ENCODE measurements at regions not wholly inside any gene's neighbourhood (a gene's known extent, or its start where the extent isn't known, plus 50 kb on each side); places are given as distances from the start of the nearest gene placed in this dataset.

DNA sequence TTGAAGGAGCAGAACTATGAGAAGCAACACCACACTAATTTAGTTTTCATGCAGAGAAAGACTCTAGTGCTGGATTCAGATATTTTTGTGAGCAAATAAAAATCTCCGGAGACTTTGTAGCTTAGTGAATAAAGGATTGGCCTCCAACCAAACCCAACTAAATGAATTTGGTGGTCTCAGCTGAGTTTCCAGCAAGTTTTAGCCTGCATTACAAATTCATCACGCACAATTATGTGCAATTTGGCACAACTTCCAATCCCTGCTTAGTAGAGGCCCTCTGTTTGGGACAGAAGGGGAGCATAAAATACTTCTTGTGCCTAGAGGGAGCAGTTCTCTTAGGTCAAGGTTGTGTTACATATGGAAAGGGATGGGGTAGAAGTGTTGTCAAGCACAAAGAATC, 112.3 kb upstream of the ADAMTSL1 start:
- TF ChIP-seq CTCF (IDR thresholded peaks at IDR 0.05) (no peak), POLR2A (IDR thresholded peaks at IDR 0.05) (no peak)
- H3K27ac ChIP-seq, result no peak overlapping the region
- no peaks in the 10 kb centered on the region for H3K36me3 ChIP-seq (replicated peaks in 1 of 2; ENCODE audit: insufficient read depth in 1 of 2, low read depth in 2 of 2)
- H3K27me3 ChIP-seq, result no peaks in the 10 kb centered on the region
- no peaks in the 10 kb centered on the region for H3K9me3 ChIP-seq
- no peaks in the 10 kb centered on the region for H3K4me1 ChIP-seq
- 61 to 98% methylated on average over 2 of the region's 2 CpGs for WGBS, 2 donors
- no peak for DNase-seq
- no peak for ATAC-seq
- intact Hi-C loops (cut with DNase I), result no loop called here
- no peak overlapping the region for H3K4me3 ChIP-seq

DNA sequence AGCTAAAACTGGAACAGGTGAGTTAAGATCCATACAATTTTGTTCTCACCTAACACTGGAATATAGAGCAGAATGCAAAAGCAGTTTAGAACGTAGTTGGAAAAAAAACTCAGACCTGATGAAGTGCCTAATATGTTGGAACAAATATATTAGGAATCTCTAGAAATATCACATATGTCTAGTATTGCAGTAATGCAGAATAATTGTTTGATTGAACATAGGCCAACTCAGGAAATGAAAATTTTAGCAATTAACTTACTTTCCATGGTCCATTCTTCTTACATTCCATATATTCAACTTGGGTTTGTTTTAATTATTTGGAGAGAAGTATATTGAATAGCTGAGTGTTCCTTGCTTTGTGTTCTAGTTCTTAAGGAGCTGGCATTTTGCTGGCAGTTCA, 111.8 kb upstream of the ADAMTSL1 start:
- 57 to 74% methylated on average over 1 of the region's 1 CpG for WGBS, 2 donors
- Histone ChIP-seq H3K4me1 (no peaks in the 10 kb centered on the region), H3K9me3 (no peaks in the 10 kb centered on the region), H3K4me3 (no peak overlapping the region), H3K27ac (no peak overlapping the region), H3K36me3 (replicated peaks in 1 of 2; ENCODE audit: insufficient read depth in 1 of 2, low read depth in 2 of 2) (no peaks in the 10 kb centered on the region), H3K27me3 (no peaks in the 10 kb centered on the region)
- ATAC-seq (no peak), DNase-seq (no peak)
- intact Hi-C loops (cut with DNase I), result no loop called here
- no peak for TF ChIP-seq CTCF (IDR thresholded peaks at IDR 0.05)
- no peak for TF ChIP-seq POLR2A (IDR thresholded peaks at IDR 0.05)

DNA sequence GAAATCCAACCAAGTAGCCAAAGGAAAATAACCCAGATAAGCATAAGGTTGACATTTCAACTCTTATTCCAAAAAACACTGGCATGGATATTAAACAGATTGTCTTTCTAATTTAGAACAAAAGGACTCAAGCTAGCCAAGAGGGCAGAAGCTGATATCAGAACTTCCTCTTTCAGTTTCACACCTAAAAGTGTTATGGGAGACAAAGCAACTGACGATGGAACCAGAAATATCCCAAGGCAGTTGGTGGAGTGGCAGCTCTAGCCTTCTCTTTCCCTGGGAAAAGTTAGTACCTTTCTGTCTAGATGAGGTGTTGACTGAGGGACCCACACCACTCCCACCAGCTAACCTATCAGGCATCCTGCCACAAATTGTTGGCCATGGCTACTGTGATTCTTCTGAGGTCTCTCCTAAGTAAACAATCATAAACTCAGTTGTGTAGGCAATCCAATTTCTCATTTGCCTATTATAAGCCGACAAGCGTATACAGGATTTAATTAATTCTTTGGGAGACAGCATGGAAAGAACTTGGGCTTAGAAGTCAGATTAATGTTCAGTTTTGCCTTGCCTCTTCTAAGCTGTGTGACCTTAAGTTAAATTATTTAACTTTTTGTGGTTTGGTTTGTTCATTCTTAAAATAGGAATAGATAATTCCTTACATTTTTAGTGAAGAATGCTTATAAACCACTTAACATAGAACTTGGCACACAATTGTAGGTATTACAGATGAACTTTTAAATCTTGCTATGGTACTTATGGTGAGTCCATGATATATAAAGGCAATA, 110.9 kb upstream of the ADAMTSL1 start:
- H3K27me3 ChIP-seq, result no peaks in the 10 kb centered on the region
- no peak overlapping the region for H3K4me3 ChIP-seq
- WGBS, 2 donors, result 38 to 39% methylated on average over 3 of the region's 3 CpGs
- no peak for TF ChIP-seq CTCF (IDR thresholded peaks at IDR 0.05)
- no peak for TF ChIP-seq POLR2A (IDR thresholded peaks at IDR 0.05)
- DNase-seq, result no peak
- no peaks in the 10 kb centered on the region for H3K4me1 ChIP-seq
- H3K27ac ChIP-seq, result no peak overlapping the region
- no peak for ATAC-seq
- intact Hi-C loops (cut with DNase I), result no loop called here
- H3K36me3 ChIP-seq (replicated peaks in 1 of 2; ENCODE audit: insufficient read depth in 1 of 2, low read depth in 2 of 2), result no peaks in the 10 kb centered on the region
- no peaks in the 10 kb centered on the region for H3K9me3 ChIP-seq

DNA sequence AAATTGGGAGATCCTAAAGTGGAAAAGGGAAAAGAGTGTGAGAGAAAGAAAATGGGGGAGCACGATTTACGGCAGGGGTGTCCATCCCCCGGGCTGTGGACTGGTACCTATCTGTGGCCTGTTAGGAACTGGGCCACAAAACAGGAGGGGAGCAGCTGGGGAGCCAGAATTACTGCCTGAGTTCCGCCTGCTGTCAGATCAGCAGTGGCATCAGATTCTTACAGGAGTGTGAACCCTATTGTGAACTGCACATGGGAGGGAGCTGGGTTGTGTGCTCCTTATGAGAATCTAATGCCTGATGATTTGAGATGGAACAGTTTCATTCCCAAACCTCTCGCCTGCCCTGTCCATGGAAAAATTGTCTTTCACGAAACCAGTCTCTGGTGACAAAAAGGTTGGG, 108.3 kb upstream of the ADAMTSL1 start:
- intact Hi-C loops (cut with DNase I), result no loop called here
- DNase-seq (no peak), ATAC-seq (no peak)
- no peaks in the 10 kb centered on the region for H3K27me3 ChIP-seq
- H3K4me3 ChIP-seq, result no peak overlapping the region
- H3K4me1 ChIP-seq, result no peaks in the 10 kb centered on the region
- whole genome bisulfite sequencing, 2 donors, result 54 to 72% methylated on average over 6 of the region's 6 CpGs
- H3K27ac ChIP-seq, result no peak overlapping the region
- no peaks in the 10 kb centered on the region for H3K9me3 ChIP-seq
- TF ChIP-seq CTCF (IDR thresholded peaks at IDR 0.05) (no peak), POLR2A (IDR thresholded peaks at IDR 0.05) (no peak)
- no peaks in the 10 kb centered on the region for H3K36me3 ChIP-seq (replicated peaks in 1 of 2; ENCODE audit: insufficient read depth in 1 of 2, low read depth in 2 of 2)

- H3K4me3 ChIP-seq, result no peak overlapping the region
- intact Hi-C loops (cut with DNase I), result no loop called here
- H3K4me1 ChIP-seq, result no peaks in the 10 kb centered on the region
- no peak overlapping the region for H3K27ac ChIP-seq
- no peaks in the 10 kb centered on the region for H3K36me3 ChIP-seq (replicated peaks in 1 of 2; ENCODE audit: insufficient read depth in 1 of 2, low read depth in 2 of 2)
- H3K27me3 ChIP-seq, result no peaks in the 10 kb centered on the region
- TF ChIP-seq POLR2A (IDR thresholded peaks at IDR 0.05) (no peak), CTCF (IDR thresholded peaks at IDR 0.05) (no peak)
- ATAC-seq (no peak), DNase-seq (no peak)
- 43 to 68% methylated on average over 3 of the region's 3 CpGs for WGBS, 2 donors
- H3K9me3 ChIP-seq, result no peaks in the 10 kb centered on the region
These were observed 107.8 kb upstream of the ADAMTSL1 start for GRCh38 chr9:18366184-18366583.
